ENCODE measurements at regions not wholly inside any gene's neighbourhood (a gene's known extent, or its start where the extent isn't known, plus 50 kb on each side); places are given as distances from the start of the nearest gene placed in this dataset.

GRCh38 chr17:73819440-73820395 lies 175.5 kb upstream of the SDK2 start:
- Histone ChIP-seq H3K27me3 (ENCODE audit: control insufficient read depth in 1 of 2, insufficient read depth in 2 of 2, low read length in 2 of 2) (peaks cover 2 to 15% of the 10 kb centered on the region in 2 experiments; a peak in 4 of 5 replicates), H2AFZ (ENCODE audit: low read length) (no peak overlapping the region), H3K9me3 (ENCODE audit: low read length) (peaks cover 12% of the 10 kb centered on the region), H3K4me1 (ENCODE audit: insufficient read depth, low read length) (peaks cover 14% of the 10 kb centered on the region), H3K4me3 (replicated peaks in 1 of 3; ENCODE audit: insufficient read depth in 1 of 3, low read depth in 2 of 3, low read length in 3 of 3) (no peak overlapping the region), H4K20me1 (ENCODE audit: insufficient read depth, low read length) (no peaks in the 10 kb centered on the region), H3K27ac (ENCODE audit: extremely low read length, insufficient read depth, low read length) (no peak overlapping the region), H3K79me2 (ENCODE audit: insufficient read depth, low read length) (no peaks in the 10 kb centered on the region), H3K9ac (ENCODE audit: insufficient read depth, low read depth, low read length) (no peak overlapping the region), H3K36me3 (replicated peaks in 1 of 2; ENCODE audit: control insufficient read depth in 1 of 2, insufficient read depth in 2 of 2, low read length in 2 of 2) (no peaks in the 10 kb centered on the region), H3K4me2 (ENCODE audit: low read depth, low read length) (no peak overlapping the region)
- no TSS peak for BruUV-seq (replicated peaks)
- ChIA-PET CTCF (ENCODE audit: low intra/inter-chr PET ratio, low total read pairs) (no interaction called here), POLR2A (no interaction called here)
- TF ChIP-seq TCF12 (IDR thresholded peaks at IDR 0.05) (no peak), TCF12 (CRISPR knock-in tag; IDR thresholded peaks at IDR 0.05) (no peak), PHF20 (CRISPR knock-in tag; IDR thresholded peaks at IDR 0.05) (no peak), ZBTB20 (CRISPR knock-in tag; IDR thresholded peaks at IDR 0.05; ENCODE audit: borderline replicate concordance, low read depth) (no peak), ZNF225 (CRISPR knock-in tag; IDR thresholded peaks at IDR 0.05) (no peak), DNMT3B (CRISPR knock-in tag; conservative IDR thresholded peaks at IDR 0.05) (no peak), IRF1 (CRISPR knock-in tag; IDR thresholded peaks at IDR 0.05; ENCODE audit: low read depth) (no peak), KIAA2018 (CRISPR knock-in tag; IDR thresholded peaks at IDR 0.05; ENCODE audit: borderline replicate concordance) (no peak), NCOR1 (IDR thresholded peaks at IDR 0.05; ENCODE audit: borderline replicate concordance, low read length) (no peak), ZNF746 (CRISPR knock-in tag; IDR thresholded peaks at IDR 0.05) (no peak), DMAP1 (CRISPR knock-in tag; IDR thresholded peaks at IDR 0.05) (no peak), ZNF260 (CRISPR knock-in tag; IDR thresholded peaks at IDR 0.05; ENCODE audit: borderline replicate concordance, low read depth) (no peak), ZNF577 (CRISPR knock-in tag; IDR thresholded peaks at IDR 0.05; ENCODE audit: borderline replicate concordance, low read depth) (no peak)
- in situ Hi-C loops (cut with HindIII; ENCODE audit: extremely low pct_ligation_motif_present, low pct_unique_long_range_greater_than_20kb) = no loop called here
- WGBS (ENCODE audit: low lambda C conversion rate) = 59% methylated on average over 9 of the region's 19 CpGs
- intact Hi-C loops (cut with micrococcal nuclease; ENCODE audit: unreplicated experiment) = no loop called here
- FAIRE-seq (no peak), DNase-seq (ENCODE audit: low spot score) (no peak), ATAC-seq (no peak)

Measured in HepG2 (cell line).